Osteocyte (in vitro differentiated cells): ENCODE measurements at regions not wholly inside any gene's neighbourhood (a gene's known extent, or its start where the extent isn't known, plus 50 kb on each side); places are given as distances from the start of the nearest gene placed in this dataset.

Source experiments
- DNase-seq: peaks from one replicate; pipeline ENCODE4 v3.0.0; 2021; ENCODE audit warnings: mixed read lengths; ENCODE audit not compliant: unreplicated experiment; ENCODE audit errors: extremely low spot score
- H3K27ac Mint-ChIP-seq: one replicate; pipeline ENCODE4 v1.8.0; 2021; ENCODE audit warnings: mild to moderate bottlenecking, mixed read lengths; ENCODE audit not compliant: unreplicated experiment
- H3K27me3 Mint-ChIP-seq: one replicate; pipeline ENCODE4 v1.8.0; 2021; ENCODE audit warnings: mixed read lengths; ENCODE audit not compliant: unreplicated experiment
- H3K36me3 Mint-ChIP-seq: one replicate; pipeline ENCODE4 v1.8.0; 2021; ENCODE audit warnings: mixed read lengths; ENCODE audit not compliant: unreplicated experiment
- H3K4me1 Mint-ChIP-seq: one replicate; pipeline ENCODE4 v1.8.0; 2021; ENCODE audit warnings: mixed read lengths; ENCODE audit not compliant: unreplicated experiment
- H3K4me3 Mint-ChIP-seq: one replicate; pipeline ENCODE4 v1.8.0; 2021; ENCODE audit warnings: mild to moderate bottlenecking, moderate library complexity, mixed read lengths; ENCODE audit not compliant: unreplicated experiment
- H3K9me3 Mint-ChIP-seq: one replicate; pipeline ENCODE4 v1.8.0; 2021; ENCODE audit warnings: mixed read lengths; ENCODE audit not compliant: unreplicated experiment
- CTCF ChIP-seq: fragments of 200-600 bp; sonication (generic); IDR thresholded peaks from 2 replicates; pipeline ENCODE4 v1.5.0; 2021; ENCODE audit warnings: antibody characterized with exemption, mild to moderate bottlenecking, moderate library complexity

GRCh38 chr3:110925798-110926197 is 145.8 kb upstream of the NECTIN3 start:
- H3K36me3 Mint-ChIP-seq, result no peaks in the 10 kb centered on the region

GRCh38 chr3:110928016-110928662 is 143.5 kb upstream of the NECTIN3 start:
- Mint-ChIP-seq H3K4me1 (peaks cover 14% of the 10 kb centered on the region), H3K9me3 (no peaks in the 10 kb centered on the region), H3K27me3 (no peaks in the 10 kb centered on the region), H3K4me3 (no peak overlapping the region), H3K27ac (no peak overlapping the region), H3K36me3 (no peaks in the 10 kb centered on the region)
- DNase-seq, result no peak
- no peak for TF ChIP-seq CTCF

More at GRCh38 chr3:110925798-110926197, 145.8 kb upstream of the NECTIN3 start:
- no peak for TF ChIP-seq CTCF
- H3K4me1 Mint-ChIP-seq, result no peaks in the 10 kb centered on the region
- H3K27ac Mint-ChIP-seq, result no peak overlapping the region
- no peak for DNase-seq
- no peaks in the 10 kb centered on the region for H3K9me3 Mint-ChIP-seq
- H3K27me3 Mint-ChIP-seq, result no peaks in the 10 kb centered on the region
- no peak overlapping the region for H3K4me3 Mint-ChIP-seq

GRCh38 chr3:110929816-110930215 is 141.8 kb upstream of the NECTIN3 start:
- no peak for TF ChIP-seq CTCF
- Mint-ChIP-seq H3K9me3 (no peaks in the 10 kb centered on the region), H3K27me3 (no peaks in the 10 kb centered on the region), H3K27ac (no peak overlapping the region), H3K4me1 (peaks cover 28% of the 10 kb centered on the region), H3K4me3 (no peak overlapping the region), H3K36me3 (no peaks in the 10 kb centered on the region)
- DNase-seq, result no peak

- no peaks in the 10 kb centered on the region for H3K36me3 Mint-ChIP-seq
- no peak overlapping the region for H3K4me3 Mint-ChIP-seq
- DNase-seq, result no peak
- peak overlapping the region; percentile 91 for H3K27ac Mint-ChIP-seq
- H3K9me3 Mint-ChIP-seq, result no peaks in the 10 kb centered on the region
- no peak for TF ChIP-seq CTCF
- peaks cover 34% of the 10 kb centered on the region for H3K4me1 Mint-ChIP-seq
- H3K27me3 Mint-ChIP-seq, result no peaks in the 10 kb centered on the region
These were observed 139.0 kb upstream of the NECTIN3 start for GRCh38 chr3:110932567-110932966.

- Mint-ChIP-seq H3K4me1 (peaks cover 36% of the 10 kb centered on the region), H3K4me3 (no peak overlapping the region), H3K27me3 (no peaks in the 10 kb centered on the region), H3K9me3 (peaks cover 4% of the 10 kb centered on the region), H3K36me3 (no peaks in the 10 kb centered on the region), H3K27ac (peak overlapping the region; percentile 52)
- TF ChIP-seq CTCF, result no peak
- no peak for DNase-seq
These were observed 137.7 kb upstream of the NECTIN3 start for GRCh38 chr3:110933821-110934426.
